Astrocyte (in vitro differentiated cells and primary cell): ENCODE measurements at regions not wholly inside any gene's neighbourhood (a gene's known extent, or its start where the extent isn't known, plus 50 kb on each side); places are given as distances from the start of the nearest gene placed in this dataset.

Experiments used
- CTCF ChIP-seq: IDR thresholded peaks from 2 replicates; pipeline ENCODE4 v1.5.1; 2011; ENCODE audit warnings: low read depth, mild to moderate bottlenecking, inconsistent platforms, low read length, moderate library complexity; ENCODE audit not compliant: insufficient read depth
- EZH2 ChIP-seq: IDR thresholded peaks from 2 replicates; pipeline ENCODE4 v1.6.1; 2012; ENCODE audit warnings: mild to moderate bottlenecking, low read length, inconsistent platforms; ENCODE audit not compliant: insufficient read depth

GRCh38 chr12:67419810-67420209, 150.7 kb downstream of the CAND1 start:
- TF ChIP-seq CTCF (no peak), EZH2 (no peak)
